GM12873 (cell line): ENCODE measurements at regions not wholly inside any gene's neighbourhood (a gene's known extent, or its start where the extent isn't known, plus 50 kb on each side); places are given as distances from the start of the nearest gene placed in this dataset.

Source experiments
- CTCF ChIP-seq: IDR thresholded peaks from 2 replicates; pipeline ENCODE4 v1.5.1; 2012; ENCODE audit warnings: low read depth, mild to moderate bottlenecking, moderate library complexity, low read length, control low read depth; ENCODE audit not compliant: insufficient read depth; ENCODE audit errors: missing control alignments

GRCh38 chr2:138227195-138227594, 262.9 kb downstream of the HNMT start:
- no peak for TF ChIP-seq CTCF

DNA sequence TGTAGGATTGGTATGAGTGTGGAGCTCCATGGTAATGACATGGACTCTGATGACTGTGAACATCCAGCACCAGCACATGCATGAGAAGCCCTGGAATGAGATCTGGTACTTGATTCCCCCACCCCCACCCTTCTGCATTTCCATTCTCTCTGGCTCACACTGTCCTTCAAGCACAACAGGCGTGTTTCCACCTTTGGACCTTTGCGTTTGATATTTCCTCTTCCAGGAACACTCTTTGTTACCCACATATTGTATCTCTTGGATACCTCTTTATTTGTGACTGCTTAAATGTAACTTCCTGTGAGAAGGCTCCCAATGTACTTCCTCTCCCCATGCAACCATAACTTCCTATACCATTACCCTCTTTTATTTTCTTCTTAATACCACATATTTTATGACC, 263.8 kb downstream of the HNMT start:
- no peak for TF ChIP-seq CTCF

GRCh38 chr2:138234265-138234664, 267.3 kb upstream of the SPOPL start:
- no peak for TF ChIP-seq CTCF

DNA sequence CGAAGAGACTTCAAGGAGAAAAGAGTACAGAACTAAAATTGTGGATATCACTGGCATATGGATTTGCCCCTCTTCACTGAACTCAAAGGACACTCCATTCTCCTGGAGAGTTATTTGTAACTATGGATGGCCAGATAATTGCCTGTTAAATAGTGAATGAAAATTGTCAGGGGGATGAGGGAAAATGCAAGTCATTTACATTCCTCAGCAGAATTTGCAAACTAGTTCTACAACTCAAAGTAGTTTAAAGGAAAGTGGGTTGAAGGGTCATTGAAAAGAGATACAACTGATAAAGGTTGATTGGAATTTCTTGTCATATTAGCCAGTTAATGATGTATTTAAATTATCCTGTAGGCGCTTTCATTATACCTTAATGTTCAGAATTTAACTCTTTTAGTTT, 266.5 kb upstream of the SPOPL start:
- no peak for TF ChIP-seq CTCF

GRCh38 chr2:138236142-138236541, 265.4 kb upstream of the SPOPL start:
- TF ChIP-seq CTCF = no peak

GRCh38 chr2:138237667-138238384, 263.7 kb upstream of the SPOPL start:
- no peak for TF ChIP-seq CTCF

DNA sequence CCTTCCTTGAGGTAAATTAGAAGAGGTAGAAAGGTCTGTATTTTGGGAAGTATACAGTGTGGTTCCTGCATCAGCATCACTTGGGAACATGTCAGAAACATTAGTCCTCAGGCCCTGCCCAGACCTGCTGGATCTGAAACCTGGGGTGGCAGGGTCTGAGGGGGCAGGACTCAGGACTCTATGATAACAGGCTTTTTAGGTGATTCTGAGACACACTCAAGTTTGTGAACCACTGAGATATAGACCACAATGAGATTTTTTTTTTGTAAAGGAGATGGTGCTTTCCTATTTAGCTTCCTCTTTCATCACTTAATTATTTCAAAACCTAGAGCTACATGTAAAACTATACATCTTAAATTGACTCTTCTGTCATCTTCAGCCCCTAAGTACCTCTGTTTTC, 262.7 kb upstream of the SPOPL start:
- no peak for TF ChIP-seq CTCF
